Brain microvascular endothelial cell (primary cell): ENCODE measurements at regions not wholly inside any gene's neighbourhood (a gene's known extent, or its start where the extent isn't known, plus 50 kb on each side); places are given as distances from the start of the nearest gene placed in this dataset.

ENCODE experiments used
- DNase-seq: peaks from one replicate; pipeline ENCODE4 v3.0.0-alpha.2; 2020
- H3K27ac ChIP-seq: fragments of 250-450 bp; sonication (Bioruptor Pico); 2 replicates; pipeline ENCODE4 v1.5.1; 2020; ENCODE audit warnings: mild to moderate bottlenecking, moderate library complexity
- H3K27me3 ChIP-seq: fragments of 250-450 bp; sonication (Bioruptor Pico); replicated peaks from 2 replicates; pipeline ENCODE4 v1.5.1; 2020; ENCODE audit warnings: mild to moderate bottlenecking
- H3K36me3 ChIP-seq: fragments of 250-450 bp; sonication (Bioruptor Pico); replicated peaks from 2 replicates; pipeline ENCODE4 v1.5.1; 2020; ENCODE audit warnings: mild to moderate bottlenecking
- H3K4me3 ChIP-seq: 2 replicates; pipeline ENCODE4 v1.5.1; 2011; ENCODE audit warnings: low read depth, mild to moderate bottlenecking, control low read depth, low read length, moderate library complexity
- CTCF ChIP-seq: IDR thresholded peaks from 2 replicates; pipeline ENCODE4 v1.5.1; 2011; ENCODE audit warnings: low read depth, mild to moderate bottlenecking, moderate library complexity, low read length, control low read depth, inconsistent platforms; ENCODE audit errors: missing control alignments
- in situ Hi-C: cut with HindIII; loops from 2 replicates; pipeline ENCODE4 v1.10.0; 2017; ENCODE audit warnings: low sequenced_read_pairs, low pct_ligation_motif_present

- Histone ChIP-seq H3K4me3 (no peak overlapping the region), H3K36me3 (no peaks in the 10 kb centered on the region), H3K27me3 (no peaks in the 10 kb centered on the region), H3K27ac (no peak overlapping the region)
- in situ Hi-C loops: no loop called here
- DNase-seq: peak; percentile 23
- no peak for TF ChIP-seq CTCF
Measured at GRCh38 chr9:589723-590122, 251.8 kb upstream of the DMRT1 start.

GRCh38 chr9:591292-591691 lies 250.2 kb upstream of the DMRT1 start:
- TF ChIP-seq CTCF: no peak
- Histone ChIP-seq H3K27ac (no peak overlapping the region), H3K4me3 (no peak overlapping the region), H3K27me3 (no peaks in the 10 kb centered on the region), H3K36me3 (no peaks in the 10 kb centered on the region)
- in situ Hi-C loops: no loop called here
- DNase-seq: no peak

GRCh38 chr9:592225-592624 lies 249.3 kb upstream of the DMRT1 start:
- Histone ChIP-seq H3K27me3 (no peaks in the 10 kb centered on the region), H3K27ac (no peak overlapping the region), H3K4me3 (no peak overlapping the region), H3K36me3 (no peaks in the 10 kb centered on the region)
- TF ChIP-seq CTCF: no peak
- in situ Hi-C loops: no loop called here
- no peak for DNase-seq

GRCh38 chr9:592733-593132 lies 248.8 kb upstream of the DMRT1 start:
- DNase-seq: no peak
- no peak overlapping the region for H3K4me3 ChIP-seq
- in situ Hi-C loops: no loop called here
- H3K36me3 ChIP-seq: no peaks in the 10 kb centered on the region
- H3K27me3 ChIP-seq: no peaks in the 10 kb centered on the region
- H3K27ac ChIP-seq: no peak overlapping the region
- no peak for TF ChIP-seq CTCF

GRCh38 chr9:593809-594208 lies 247.7 kb upstream of the DMRT1 start:
- DNase-seq: no peak
- no peak overlapping the region for H3K27ac ChIP-seq
- no peak overlapping the region for H3K4me3 ChIP-seq
- in situ Hi-C loops: no loop called here
- no peaks in the 10 kb centered on the region for H3K27me3 ChIP-seq
- no peak for TF ChIP-seq CTCF
- no peaks in the 10 kb centered on the region for H3K36me3 ChIP-seq

GRCh38 chr9:596703-597102 lies 244.8 kb upstream of the DMRT1 start:
- TF ChIP-seq CTCF: no peak

More at GRCh38 chr9:596703-597102, 244.8 kb upstream of the DMRT1 start:
- H3K4me3 ChIP-seq: no peak overlapping the region
- no peaks in the 10 kb centered on the region for H3K27me3 ChIP-seq
- H3K27ac ChIP-seq: no peak overlapping the region
- H3K36me3 ChIP-seq: no peaks in the 10 kb centered on the region
- in situ Hi-C loops: no loop called here
- no peak for DNase-seq
